Sciatic nerve (tissue), 2 donors: ENCODE measurements at regions not wholly inside any gene's neighbourhood (a gene's known extent, or its start where the extent isn't known, plus 50 kb on each side); places are given as distances from the start of the nearest gene placed in this dataset.

Experiments used
- ATAC-seq: fragments of 200-7000 bp; cut with Tn5 transposase; one replicate; pipeline ENCODE4 v1.9.1; 2020; ENCODE audit warnings: mild to moderate bottlenecking, moderate library complexity
- DNase-seq: peaks from one replicate; pipeline ENCODE4 v3.0.0-alpha.2; 2020; ENCODE audit warnings: low spot score
- intact Hi-C: fragments of 100-400 bp; cut with DNase I; formaldehyde crosslinking; loops from one replicate; pipeline ENCODE4 v1.14.2; 2022
- donor health status: DM: no; HTN: no; CAD: no.
- donor health status: DM: no; HTN: no; CAD: no.

DNA sequence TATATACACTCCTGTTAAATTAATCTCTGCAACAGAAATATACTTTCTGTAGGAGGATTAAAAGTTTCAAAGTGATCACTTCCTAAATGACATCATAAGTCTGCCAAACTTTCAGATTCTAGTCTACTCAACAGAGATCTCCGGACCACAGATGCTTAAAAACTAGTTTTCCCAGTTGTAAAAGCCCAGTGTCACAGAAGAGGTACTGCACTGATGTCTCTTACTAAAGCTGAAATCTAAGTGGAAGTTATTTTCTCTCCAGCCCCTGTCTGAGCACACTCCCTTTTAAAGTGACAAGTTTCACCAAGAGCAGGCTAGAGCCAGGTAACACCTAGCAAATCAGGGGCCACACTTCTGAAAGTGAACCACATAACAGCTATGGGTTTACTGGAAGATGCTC lies 71.6 kb upstream of the DST start:
- ATAC-seq (peak; percentile 13), DNase-seq (no peak)
- intact Hi-C loops, result no loop called here

DNA sequence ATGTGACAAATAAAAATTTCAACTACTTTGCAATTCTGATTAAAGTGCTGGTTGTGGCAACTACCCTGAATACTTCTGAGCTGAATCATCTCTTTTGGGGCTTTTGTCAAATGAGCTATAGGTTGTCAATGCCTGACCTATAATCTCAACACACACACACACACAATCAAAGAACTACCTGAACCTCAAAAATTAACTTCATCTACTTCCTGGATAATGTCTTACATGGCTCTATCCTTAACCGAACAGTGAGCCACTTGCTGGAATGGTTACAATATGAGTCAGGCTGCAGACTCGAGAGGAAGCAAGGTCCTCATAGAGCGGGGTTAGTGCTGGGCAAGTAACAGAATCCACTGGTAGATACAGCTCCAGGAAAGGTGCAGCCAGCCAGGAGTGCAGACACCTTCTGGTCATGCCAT lies 70.6 kb upstream of the DST start:
- intact Hi-C loops, result no loop called here
- DNase-seq, result no peak
- ATAC-seq, result peak; percentile 76

DNA sequence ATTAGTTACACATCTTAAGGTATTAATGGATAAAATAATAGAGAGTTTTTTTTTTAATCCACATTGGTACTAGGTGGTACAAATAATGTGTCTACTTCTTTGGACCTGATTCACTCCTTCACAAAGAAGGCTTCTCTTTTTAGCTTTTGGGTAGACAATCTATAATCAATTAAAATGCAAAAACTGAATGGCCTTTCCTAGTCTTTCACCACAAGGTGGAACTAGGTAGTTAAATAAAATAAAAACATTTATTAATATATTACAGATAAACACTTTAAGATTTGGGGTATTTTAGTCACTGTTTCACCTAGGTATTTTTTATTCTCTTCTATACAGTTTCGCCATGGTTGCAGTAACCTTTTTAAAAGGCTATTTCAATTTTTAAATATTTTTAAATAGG lies 68.3 kb upstream of the DST start:
- DNase-seq, result no peak
- intact Hi-C loops, result no loop called here
- no peak for ATAC-seq

DNA sequence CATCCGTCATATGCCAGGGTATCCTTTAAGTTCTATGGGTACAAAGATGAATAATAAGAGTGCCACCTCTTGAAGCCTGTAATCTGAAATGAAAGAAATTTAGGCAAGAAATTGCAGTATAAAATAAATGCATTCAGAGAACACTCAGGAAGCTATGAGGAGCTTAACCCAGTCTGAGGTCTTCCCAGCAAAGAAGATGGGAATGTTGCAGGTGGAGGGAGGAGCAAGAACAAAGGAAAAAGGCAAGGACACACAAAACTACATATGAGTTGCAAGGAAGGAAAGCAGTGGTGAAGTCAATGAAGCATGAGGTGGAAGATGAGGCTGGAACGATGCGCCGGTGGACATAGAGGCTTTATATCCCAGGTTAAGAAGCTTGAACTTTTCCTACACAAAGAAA lies 67.0 kb upstream of the DST start:
- DNase-seq, result no peak
- ATAC-seq, result no peak
- intact Hi-C loops, result no loop called here

DNA sequence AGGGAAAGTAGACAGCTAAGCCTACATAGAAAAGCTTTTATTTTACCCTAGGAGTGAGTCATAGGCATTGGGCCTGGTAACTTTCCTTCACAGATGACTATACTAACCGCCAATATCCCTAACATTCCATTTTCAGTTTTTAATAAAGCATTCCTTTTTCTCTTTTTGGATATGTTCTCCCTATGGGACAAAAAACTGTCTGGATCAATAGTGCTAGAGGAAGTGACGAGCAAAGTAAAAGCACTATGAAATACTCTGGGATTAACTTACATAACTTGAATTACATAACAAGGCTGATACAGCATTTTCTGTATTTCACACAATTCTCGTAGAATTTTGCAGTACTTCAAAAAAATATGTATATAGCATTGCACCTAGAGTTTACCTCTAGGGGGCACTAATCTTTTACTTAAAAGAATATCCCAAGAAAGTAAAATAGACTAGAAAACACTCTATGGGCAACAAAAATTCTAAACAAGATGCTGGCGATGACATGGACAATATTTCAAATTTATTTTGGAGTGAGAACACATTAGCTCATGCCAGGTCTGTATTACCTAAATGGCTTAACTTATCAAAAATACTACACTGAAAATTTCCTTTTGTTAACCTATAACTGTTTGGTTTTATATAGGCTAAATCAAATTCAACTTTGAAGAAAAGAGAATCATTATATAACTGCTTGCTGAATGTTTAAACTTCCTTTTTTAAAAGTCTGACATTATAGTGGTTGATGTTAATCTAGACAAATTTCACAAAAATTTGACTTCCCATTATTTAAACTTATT lies 66.3 kb upstream of the DST start:
- intact Hi-C loops, result no loop called here
- ATAC-seq (peak; percentile 62), DNase-seq (no peak)

DNA sequence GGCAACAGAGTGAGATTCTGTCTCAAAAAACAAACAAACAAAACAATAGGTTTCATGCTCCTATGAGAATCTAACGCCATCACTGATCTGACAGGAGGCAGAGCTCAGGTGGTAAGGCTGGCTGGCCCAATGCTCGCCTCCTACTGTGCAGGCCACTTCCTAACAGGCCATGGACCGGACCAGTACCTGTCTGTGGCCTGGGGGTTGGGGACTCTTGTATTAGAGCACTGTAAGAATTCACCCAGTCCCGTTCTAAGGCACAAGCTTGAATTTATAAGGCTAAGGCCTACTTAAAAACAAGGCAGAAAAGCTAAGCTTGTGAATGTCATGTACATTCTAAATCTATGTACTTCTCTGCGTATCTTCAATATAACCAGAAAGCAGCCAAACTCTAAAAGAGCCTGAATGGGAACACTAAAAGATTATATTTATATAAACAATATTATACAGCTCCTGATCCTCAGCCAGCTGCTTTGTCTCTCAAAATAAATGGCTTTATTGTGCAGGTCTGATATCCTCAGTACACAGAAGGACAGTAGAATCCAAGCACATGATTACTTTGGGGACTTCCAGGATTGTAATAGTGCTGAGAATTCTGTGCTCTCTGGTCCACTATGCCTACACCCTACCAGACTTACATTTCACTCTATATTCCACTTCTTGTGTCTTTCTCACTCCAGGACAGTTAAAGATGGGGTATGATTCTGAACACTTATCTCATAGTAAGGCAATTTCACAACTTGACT lies 64.5 kb upstream of the DST start:
- intact Hi-C loops, result no loop called here
- DNase-seq, result no peak
- no peak for ATAC-seq

DNA sequence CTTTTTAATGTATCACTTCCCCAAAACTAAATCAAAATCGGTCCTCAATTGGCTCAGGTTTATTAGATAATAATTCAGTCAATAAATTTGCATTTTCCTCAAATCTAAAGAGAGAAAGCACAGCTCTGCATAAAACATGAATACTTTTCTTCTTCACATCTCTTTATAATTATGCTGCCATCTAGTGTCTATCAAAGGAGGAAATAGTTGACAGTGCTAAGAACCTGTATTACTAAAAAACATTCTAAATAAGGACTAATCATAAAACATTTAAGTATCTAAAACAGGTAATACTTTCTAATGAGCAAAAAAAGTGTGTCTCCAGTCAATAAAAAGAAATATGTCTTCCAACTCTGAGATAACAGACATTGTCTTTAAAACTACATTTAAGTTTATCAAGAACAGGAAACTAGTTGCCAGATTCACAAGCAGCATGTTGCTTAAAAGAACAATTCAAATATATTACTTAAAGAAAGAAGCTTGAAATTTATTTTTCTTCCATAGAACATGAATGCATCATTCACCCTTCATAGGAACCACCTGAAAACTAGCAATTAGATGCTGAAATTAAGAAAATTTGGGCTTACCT lies 56.5 kb upstream of the DST start:
- DNase-seq (no peak), ATAC-seq (peak; percentile 75)
- intact Hi-C loops, result no loop called here

DNA sequence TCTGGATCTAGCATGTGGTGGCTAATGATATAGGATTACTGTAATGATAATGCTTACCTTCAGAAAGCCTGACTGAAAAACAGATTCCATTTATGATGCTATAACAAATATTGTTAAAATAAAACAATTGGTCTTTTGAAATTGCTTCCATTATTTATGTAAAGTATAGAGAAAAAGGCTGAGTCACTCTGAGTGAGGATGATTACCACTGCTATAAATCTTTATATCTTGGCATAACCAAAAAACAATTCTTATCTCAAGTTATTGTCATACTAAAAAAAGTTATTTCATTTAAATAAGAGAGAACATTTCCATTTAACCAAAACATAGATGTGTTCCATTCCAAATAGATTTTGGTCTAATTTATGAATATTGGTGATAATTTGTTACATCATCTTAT lies 53.0 kb upstream of the DST start:
- no peak for DNase-seq
- intact Hi-C loops, result no loop called here

DNA sequence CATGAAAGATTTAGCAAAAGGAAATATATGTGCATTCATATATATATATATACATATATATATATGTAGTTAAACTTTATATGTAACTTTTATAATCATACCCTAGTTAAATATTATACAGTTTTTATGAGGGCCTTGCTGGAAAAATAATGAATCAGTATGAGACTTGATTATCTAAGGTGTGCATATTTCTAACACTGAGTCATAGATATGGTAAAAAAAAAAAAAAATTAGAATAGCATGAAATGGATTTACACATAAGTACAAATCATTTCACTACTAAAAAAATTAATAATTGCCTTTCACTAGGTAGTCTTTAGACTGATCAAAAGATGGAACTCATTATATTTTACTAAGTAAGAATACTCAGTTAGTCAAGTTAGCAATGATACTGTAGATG lies 51.3 kb upstream of the DST start:
- ATAC-seq, result no peak
- intact Hi-C loops, result no loop called here

More for the DNA sequence above, 53.0 kb upstream of the DST start:
- ATAC-seq, result no peak

DNA sequence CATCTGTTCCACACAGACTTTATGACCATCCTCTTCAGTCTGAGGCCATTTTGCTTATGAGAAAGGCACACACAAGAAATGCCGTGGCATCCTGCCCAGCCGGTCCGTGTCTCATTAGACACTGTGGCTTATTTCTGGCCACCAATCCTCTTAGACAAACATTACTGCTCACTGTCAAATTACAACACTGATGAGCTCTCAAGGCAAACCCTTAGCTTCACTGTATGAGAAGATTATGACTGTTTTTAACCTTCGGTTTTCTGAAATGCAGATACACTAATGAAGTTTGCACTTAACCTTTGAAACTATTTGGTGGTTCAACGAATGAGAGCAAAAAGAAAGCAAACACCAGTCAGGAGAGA lies 50.5 kb upstream of the DST start:
- ATAC-seq (peak; percentile 87), DNase-seq (peak; percentile 79)
- intact Hi-C loops, result no loop called here

More for the DNA sequence above, 51.3 kb upstream of the DST start:
- DNase-seq, result no peak

DNA sequence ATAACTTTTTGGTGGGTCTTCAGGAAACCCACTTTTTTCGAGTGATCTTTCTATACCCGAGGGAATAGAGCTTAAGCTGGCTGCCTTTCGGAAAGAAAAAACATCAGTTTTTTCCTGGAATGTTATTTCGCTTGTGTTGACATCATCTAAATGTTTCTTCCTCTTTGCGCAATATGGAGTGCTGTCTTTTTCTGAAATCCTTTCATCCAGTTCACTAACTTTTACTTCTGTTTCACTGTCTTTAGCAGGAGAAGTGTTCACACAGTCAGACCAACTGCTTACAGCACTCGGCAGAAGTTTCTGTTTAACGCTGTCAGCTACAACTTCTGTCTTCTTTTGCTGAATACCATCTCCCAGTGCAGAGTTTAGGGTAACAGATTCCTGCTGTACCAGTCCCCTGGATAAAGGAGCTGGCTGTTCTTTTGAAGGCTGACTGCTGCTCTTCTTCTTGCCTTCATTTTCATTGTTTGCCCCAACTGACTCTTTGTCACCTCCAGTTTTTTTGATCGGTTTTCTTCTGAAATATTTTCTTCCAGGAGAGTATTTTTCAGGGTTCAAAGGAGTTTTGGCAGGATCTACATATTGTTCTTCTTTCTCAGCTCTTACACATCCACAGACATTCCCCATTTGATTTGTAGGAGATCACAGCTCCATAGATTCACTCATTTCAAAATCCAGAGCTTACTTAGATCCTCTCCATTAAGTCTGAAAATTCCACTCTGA lies 50.0 kb upstream of the DST start:
- no peak for DNase-seq
- intact Hi-C loops, result no loop called here
- ATAC-seq, result peak; percentile 77
